ENCODE measurements at regions not wholly inside any gene's neighbourhood (a gene's known extent, or its start where the extent isn't known, plus 50 kb on each side); places are given as distances from the start of the nearest gene placed in this dataset.
A peak's percentile ranks its signal among the peaks of the same experiment; 100 is the strongest.
"Not testable (repeated sequence)": the region's sequence is repeated elsewhere in the genome, so short reads cannot be mapped to it uniquely, and the experiment has no call there.

GRCh38 chr7:65683362-65683761 lies 189.5 kb upstream of the VKORC1L1 start:
- TF ChIP-seq FOSL1 (tag; conservative IDR thresholded peaks at IDR 0.05): 0 out of 2 replicates have a peak, but pooled peaks have one; percentile 26
- WGBS (ENCODE audit: insufficient coverage, low coverage, missing lambda C conversion rate): 30% methylated on average over 5 of the region's 6 CpGs
- H3K4me1 ChIP-seq (replicated peaks in 1 of 2; ENCODE audit: control insufficient read depth in 2 of 2, insufficient read depth in 2 of 2, low read length in 2 of 2); H3K4me2 ChIP-seq (ENCODE audit: insufficient read depth, low read length); BruUV-seq (replicated peaks); H2AFZ ChIP-seq (ENCODE audit: low read depth, low read length); H3K9me3 ChIP-seq (replicated peaks; ENCODE audit: control insufficient read depth, insufficient read depth, low read depth, low read length); H3K27me3 ChIP-seq (ENCODE audit: control insufficient read depth in 2 of 2, insufficient read depth in 2 of 2, low read length in 2 of 2); H3K79me2 ChIP-seq (ENCODE audit: control insufficient read depth, insufficient read depth, low read length); H3K36me3 ChIP-seq (ENCODE audit: control insufficient read depth, insufficient read depth, low read length); H4K20me1 ChIP-seq (replicated peaks; ENCODE audit: control insufficient read depth, insufficient read depth, low read length); in situ Hi-C loops (cut with MboI); H3K9ac ChIP-seq (ENCODE audit: insufficient read depth in 1 of 2, low read depth in 2 of 2, low read length in 2 of 2); FAIRE-seq; ATAC-seq; DNase-seq (ENCODE audit: extremely low read depth in 1 of 4, low spot score in 3 of 4); H3K27ac ChIP-seq (ENCODE audit: extremely low read depth, low read depth, low read length); CTCF ChIA-PET (ENCODE audit: low intra/inter-chr PET ratio); H3K4me3 ChIP-seq; intact Hi-C loops (cut with micrococcal nuclease); POLR2A ChIA-PET; H3K9me1 ChIP-seq (ENCODE audit: control insufficient read depth, insufficient read depth, low read length): not testable (repeated sequence)

DNA sequence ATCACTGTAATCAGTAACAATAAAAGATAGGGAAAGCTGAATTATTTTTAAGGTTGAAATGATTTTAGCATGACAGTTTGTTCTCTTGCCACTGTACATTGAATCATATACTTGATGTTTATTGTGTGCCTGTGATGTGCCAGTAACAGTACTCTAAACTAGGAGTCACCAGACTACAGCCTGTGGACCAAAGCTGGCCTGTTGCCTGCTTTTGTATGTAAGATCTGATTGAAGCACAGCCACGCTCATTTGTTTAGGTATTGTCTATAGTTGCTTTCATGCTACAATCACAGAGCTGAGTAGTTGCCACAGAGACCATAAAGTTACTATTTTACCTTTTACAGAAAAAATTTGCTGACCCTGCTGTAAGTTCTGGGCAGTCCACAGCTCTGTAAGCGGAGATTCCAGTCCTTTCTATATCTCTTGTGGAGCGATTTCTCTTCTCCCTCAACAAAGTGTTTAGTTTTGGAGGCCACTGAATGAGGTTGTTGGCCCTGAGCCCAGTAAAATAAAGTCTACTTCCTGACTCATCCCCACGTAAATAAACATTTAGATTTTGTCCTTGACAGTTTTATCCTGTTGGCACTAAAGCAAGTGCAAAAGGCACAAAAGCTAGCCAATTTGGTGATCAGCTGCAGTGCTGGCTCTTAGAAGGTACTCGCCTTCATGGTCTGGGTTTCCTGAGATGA lies 173.7 kb upstream of the VKORC1L1 start:
- FAIRE-seq; H3K27ac ChIP-seq (ENCODE audit: extremely low read depth, low read depth, low read length); H3K9me1 ChIP-seq (ENCODE audit: control insufficient read depth, insufficient read depth, low read length); intact Hi-C loops (cut with micrococcal nuclease); H3K4me3 ChIP-seq; DNase-seq (ENCODE audit: extremely low read depth in 1 of 4, low spot score in 3 of 4); H4K20me1 ChIP-seq (replicated peaks; ENCODE audit: control insufficient read depth, insufficient read depth, low read length); H3K79me2 ChIP-seq (ENCODE audit: control insufficient read depth, insufficient read depth, low read length); in situ Hi-C loops (cut with MboI); ATAC-seq; H3K4me1 ChIP-seq (replicated peaks in 1 of 2; ENCODE audit: control insufficient read depth in 2 of 2, insufficient read depth in 2 of 2, low read length in 2 of 2); H3K27me3 ChIP-seq (ENCODE audit: control insufficient read depth in 2 of 2, insufficient read depth in 2 of 2, low read length in 2 of 2); H3K9me3 ChIP-seq (replicated peaks; ENCODE audit: control insufficient read depth, insufficient read depth, low read depth, low read length); CTCF ChIA-PET (ENCODE audit: low intra/inter-chr PET ratio); H3K9ac ChIP-seq (ENCODE audit: insufficient read depth in 1 of 2, low read depth in 2 of 2, low read length in 2 of 2); H2AFZ ChIP-seq (ENCODE audit: low read depth, low read length); POLR2A ChIA-PET; H3K4me2 ChIP-seq (ENCODE audit: insufficient read depth, low read length); H3K36me3 ChIP-seq (ENCODE audit: control insufficient read depth, insufficient read depth, low read length); BruUV-seq (replicated peaks): not testable (repeated sequence)
- 0% methylated on average over 1 of the region's 5 CpGs for WGBS (ENCODE audit: insufficient coverage, low coverage, missing lambda C conversion rate)

GRCh38 chr7:65699715-65700356 lies 173.0 kb upstream of the VKORC1L1 start:
- H3K79me2 ChIP-seq (ENCODE audit: control insufficient read depth, insufficient read depth, low read length); POLR2A ChIA-PET; H3K27ac ChIP-seq (ENCODE audit: extremely low read depth, low read depth, low read length); H3K4me1 ChIP-seq (replicated peaks in 1 of 2; ENCODE audit: control insufficient read depth in 2 of 2, insufficient read depth in 2 of 2, low read length in 2 of 2); ATAC-seq; CTCF ChIA-PET (ENCODE audit: low intra/inter-chr PET ratio); H4K20me1 ChIP-seq (replicated peaks; ENCODE audit: control insufficient read depth, insufficient read depth, low read length); H3K4me2 ChIP-seq (ENCODE audit: insufficient read depth, low read length); H3K9me1 ChIP-seq (ENCODE audit: control insufficient read depth, insufficient read depth, low read length); in situ Hi-C loops (cut with MboI); H2AFZ ChIP-seq (ENCODE audit: low read depth, low read length); DNase-seq (ENCODE audit: extremely low read depth in 1 of 4, low spot score in 3 of 4); H3K9me3 ChIP-seq (replicated peaks; ENCODE audit: control insufficient read depth, insufficient read depth, low read depth, low read length); H3K27me3 ChIP-seq (ENCODE audit: control insufficient read depth in 2 of 2, insufficient read depth in 2 of 2, low read length in 2 of 2); H3K9ac ChIP-seq (ENCODE audit: insufficient read depth in 1 of 2, low read depth in 2 of 2, low read length in 2 of 2); BruUV-seq (replicated peaks); intact Hi-C loops (cut with micrococcal nuclease); H3K4me3 ChIP-seq; FAIRE-seq; H3K36me3 ChIP-seq (ENCODE audit: control insufficient read depth, insufficient read depth, low read length): not testable (repeated sequence)
- WGBS (ENCODE audit: insufficient coverage, low coverage, missing lambda C conversion rate): 15% methylated on average over 4 of the region's 6 CpGs

Measured in K562 (cell line).